Thoracic aorta (tissue), 2 donors: ENCODE measurements at regions not wholly inside any gene's neighbourhood (a gene's known extent, or its start where the extent isn't known, plus 50 kb on each side); places are given as distances from the start of the nearest gene placed in this dataset.

Source experiments
- ATAC-seq: fragments of 150-250 bp; one replicate; pipeline ENCODE4 v1.8.0; 2017; ENCODE audit warnings: low read depth; ENCODE audit not compliant: insufficient number of reproducible peaks, low FRiP score
- DNase-seq: peaks from one replicate; pipeline ENCODE4 v3.0.0-alpha.2; 2020; ENCODE audit warnings: low spot score
- H3K27ac ChIP-seq, 2 donors: fragments of 200-600 bp; sonication (generic); 1 replicate in 1 of 2; 2 replicates in 1 of 2; pipeline ENCODE4 v1.5.1; 2016; ENCODE audit warnings: mild to moderate bottlenecking in 2 of 2, moderate library complexity in 2 of 2
- H3K27me3 ChIP-seq: fragments of 200-600 bp; sonication (generic); replicated peaks from 2 replicates; pipeline ENCODE4 v1.6.0; 2016; ENCODE audit warnings: mild to moderate bottlenecking; ENCODE audit not compliant: insufficient read depth
- H3K36me3 ChIP-seq: fragments of 200-600 bp; sonication (generic); one replicate; pipeline ENCODE4 v1.5.1; 2016
- H3K4me1 ChIP-seq, 2 donors: fragments of 200-600 bp; sonication (generic); 1 replicate in 1 of 2; 2 replicates in 1 of 2; pipeline versions ENCODE4 v1.5.1 to v1.6.0; 2016; ENCODE audit warnings: low read depth in 2 of 2, mild to moderate bottlenecking in 1 of 2; ENCODE audit not compliant: control insufficient read depth in 1 of 2
- H3K4me3 ChIP-seq: fragments of 200-600 bp; sonication (generic); 2 replicates; pipeline ENCODE4 v1.5.1; 2016; ENCODE audit warnings: mild to moderate bottlenecking
- H3K9me3 ChIP-seq: fragments of 200-600 bp; sonication (generic); 2 replicates; pipeline ENCODE4 v1.5.1; 2016
- CTCF ChIP-seq: fragments of 200-600 bp; sonication (generic); IDR thresholded peaks from one replicate; pipeline ENCODE4 v1.5.1; 2019; ENCODE audit warnings: antibody characterized with exemption

GRCh38 chr6:8659404-8660189 lies 224.3 kb upstream of the SLC35B3 start:
- no peak overlapping the region for H3K4me3 ChIP-seq
- no peak overlapping the region for H3K27ac ChIP-seq
- DNase-seq (no peak), ATAC-seq (no peak)
- no peaks in the 10 kb centered on the region for H3K4me1 ChIP-seq
- H3K27me3 ChIP-seq: no peaks in the 10 kb centered on the region
- TF ChIP-seq CTCF: no peak
- H3K36me3 ChIP-seq: no peaks in the 10 kb centered on the region
- H3K9me3 ChIP-seq: no peaks in the 10 kb centered on the region

- Histone ChIP-seq H3K4me1 (no peaks in the 10 kb centered on the region), H3K27ac (no peak overlapping the region), H3K9me3 (no peaks in the 10 kb centered on the region), H3K36me3 (no peaks in the 10 kb centered on the region), H3K27me3 (no peaks in the 10 kb centered on the region), H3K4me3 (no peak overlapping the region)
- TF ChIP-seq CTCF: no peak
- ATAC-seq (no peak), DNase-seq (no peak)
These were observed 223.1 kb upstream of the SLC35B3 start for GRCh38 chr6:8658416-8658815.

- Histone ChIP-seq H3K4me3 (no peak overlapping the region), H3K27me3 (no peaks in the 10 kb centered on the region), H3K27ac (no peak overlapping the region), H3K9me3 (no peaks in the 10 kb centered on the region), H3K36me3 (no peaks in the 10 kb centered on the region), H3K4me1 (no peaks in the 10 kb centered on the region)
- no peak for TF ChIP-seq CTCF
- no peak for ATAC-seq
- DNase-seq: no peak
These were observed 222.2 kb upstream of the SLC35B3 start for GRCh38 chr6:8657522-8657921.

GRCh38 chr6:8655670-8656454 lies 220.5 kb upstream of the SLC35B3 start:
- Histone ChIP-seq H3K27me3 (no peaks in the 10 kb centered on the region), H3K4me1 (no peaks in the 10 kb centered on the region), H3K9me3 (no peaks in the 10 kb centered on the region), H3K27ac (no peak overlapping the region), H3K4me3 (no peak overlapping the region), H3K36me3 (no peaks in the 10 kb centered on the region)
- ATAC-seq (no peak), DNase-seq (no peak)
- no peak for TF ChIP-seq CTCF

GRCh38 chr6:8652710-8653109 lies 217.4 kb upstream of the SLC35B3 start:
- Histone ChIP-seq H3K4me3 (no peak overlapping the region), H3K27me3 (no peaks in the 10 kb centered on the region), H3K36me3 (no peaks in the 10 kb centered on the region), H3K4me1 (no peaks in the 10 kb centered on the region), H3K27ac (no peak overlapping the region), H3K9me3 (no peaks in the 10 kb centered on the region)
- no peak for TF ChIP-seq CTCF
- ATAC-seq: no peak
- no peak for DNase-seq
